ENCODE measurements at regions not wholly inside any gene's neighbourhood (a gene's known extent, or its start where the extent isn't known, plus 50 kb on each side); places are given as distances from the start of the nearest gene placed in this dataset.

DNA sequence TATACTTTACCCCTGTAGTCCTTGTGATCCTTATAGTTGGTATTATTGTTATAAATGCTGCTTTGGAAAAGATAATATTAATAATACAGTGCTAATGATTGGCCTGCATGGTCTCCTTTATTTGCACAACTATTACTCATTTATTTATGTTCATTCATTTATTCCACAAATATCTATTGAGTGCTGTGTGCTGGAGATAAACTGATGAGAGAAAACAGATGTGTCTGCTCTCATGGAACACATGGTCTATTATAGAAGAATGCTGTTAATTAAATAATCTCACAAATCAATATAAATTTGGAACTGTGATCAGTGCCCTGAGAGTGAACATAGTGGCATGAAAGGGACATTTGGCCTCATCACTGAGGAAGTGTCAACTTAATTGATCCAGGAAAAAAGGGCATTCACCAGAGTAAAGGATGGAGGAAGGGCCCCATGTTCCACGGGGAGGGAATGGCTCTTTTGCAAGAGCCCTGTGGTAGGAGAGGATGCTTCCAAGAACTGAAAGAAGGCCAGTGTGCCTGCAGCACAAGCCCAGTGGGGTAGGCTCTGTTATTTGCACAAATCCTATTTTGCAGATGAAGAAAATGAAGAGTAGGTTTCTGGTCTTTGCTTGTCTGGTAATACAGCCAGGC is 91.5 kb upstream of the STK39 start (continued):
- no peak for TF ChIP-seq SP4 (IDR thresholded peaks at IDR 0.05; ENCODE audit: low read length)
